Suprapubic skin (tissue), 4 donors: ENCODE measurements at regions not wholly inside any gene's neighbourhood (a gene's known extent, or its start where the extent isn't known, plus 50 kb on each side); places are given as distances from the start of the nearest gene placed in this dataset.

ENCODE experiments used
- DNase-seq, 2 donors: peaks; one replicate each; pipeline ENCODE4 v3.0.0-alpha.2; 2019; ENCODE audit warnings: low spot score in 2 of 2
- H3K27ac ChIP-seq: fragments of 200-600 bp; sonication (generic); one replicate; pipeline ENCODE4 v1.5.1; 2019
- H3K27me3 ChIP-seq: fragments of 200-600 bp; sonication (generic); one replicate; pipeline ENCODE4 v1.5.1; 2019
- H3K36me3 ChIP-seq: fragments of 200-600 bp; sonication (generic); one replicate; pipeline ENCODE4 v1.5.1; 2019
- H3K4me1 ChIP-seq: fragments of 200-600 bp; sonication (generic); one replicate; pipeline ENCODE4 v1.5.1; 2019
- H3K4me3 ChIP-seq: fragments of 200-600 bp; sonication (generic); one replicate; pipeline ENCODE4 v1.5.1; 2019; ENCODE audit warnings: mild to moderate bottlenecking
- H3K9me3 ChIP-seq: fragments of 200-600 bp; sonication (generic); one replicate; pipeline ENCODE4 v1.5.1; 2019
- CTCF ChIP-seq, 2 donors: fragments of 200-600 bp in 1 of 2; fragments of 450-650 bp in 1 of 2; sonication (generic) in 1 of 2; IDR thresholded peaks; one replicate each; pipeline ENCODE4 v1.5.1; 2016 to 2019; ENCODE audit warnings: antibody characterized with exemption in 2 of 2, mild to moderate bottlenecking in 1 of 2, moderate library complexity in 1 of 2
- EP300 ChIP-seq: sonication (generic); formaldehyde crosslinking; IDR thresholded peaks from one replicate; pipeline ENCODE4 v1.6.1; 2017; ENCODE audit warnings: antibody characterized with exemption
- POLR2A ChIP-seq, 2 donors: fragments of 450-650 bp; IDR thresholded peaks; one replicate each; pipeline ENCODE4 v1.6.1; 2017; ENCODE audit warnings: antibody characterized with exemption in 2 of 2, mild to moderate bottlenecking in 2 of 2, moderate library complexity in 2 of 2
- POLR2AphosphoS5 ChIP-seq, 3 donors: sonication (generic); formaldehyde crosslinking; IDR thresholded peaks; one replicate each; pipeline ENCODE4 v1.6.1; 2017; ENCODE audit warnings: antibody characterized with exemption in 3 of 3
- WGBS: methylation state at CpG from one replicate; pipeline ENCODE4 v1.1.5; 2018; 5-methylcytosine and 5-hydroxymethylcytosine counted together

GRCh38 chr5:92760550-92760949, 820.5 kb downstream of the NR2F1-AS1 start:
- no peak overlapping the region for H3K27ac ChIP-seq
- TF ChIP-seq POLR2A (IDR thresholded peaks at IDR 0.05) (no peak), POLR2AphosphoS5 (IDR thresholded peaks at IDR 0.05) (no peak), CTCF (IDR thresholded peaks at IDR 0.05) (no peak), EP300 (no peak)
- 87% methylated on average over 2 of the region's 2 CpGs for WGBS
- no peaks in the 10 kb centered on the region for H3K36me3 ChIP-seq
- H3K4me3 ChIP-seq: no peak overlapping the region
- DNase-seq: no peak
- no peaks in the 10 kb centered on the region for H3K4me1 ChIP-seq
- no peaks in the 10 kb centered on the region for H3K9me3 ChIP-seq
- H3K27me3 ChIP-seq: no peaks in the 10 kb centered on the region

GRCh38 chr5:92758552-92758951, 822.5 kb downstream of the NR2F1-AS1 start:
- no peak for DNase-seq
- no peaks in the 10 kb centered on the region for H3K9me3 ChIP-seq
- no peak overlapping the region for H3K4me3 ChIP-seq
- no peaks in the 10 kb centered on the region for H3K4me1 ChIP-seq
- no peaks in the 10 kb centered on the region for H3K27me3 ChIP-seq
- 45% methylated on average over 1 of the region's 1 CpG for WGBS
- no peak overlapping the region for H3K27ac ChIP-seq
- no peaks in the 10 kb centered on the region for H3K36me3 ChIP-seq
- no peak for TF ChIP-seq POLR2A (IDR thresholded peaks at IDR 0.05)
- TF ChIP-seq EP300: no peak
- TF ChIP-seq CTCF (IDR thresholded peaks at IDR 0.05): no peak
- no peak for TF ChIP-seq POLR2AphosphoS5 (IDR thresholded peaks at IDR 0.05)

- no peak for DNase-seq
- TF ChIP-seq POLR2AphosphoS5 (IDR thresholded peaks at IDR 0.05) (no peak), POLR2A (IDR thresholded peaks at IDR 0.05) (no peak), EP300 (no peak), CTCF (IDR thresholded peaks at IDR 0.05) (no peak)
- Histone ChIP-seq H3K27me3 (no peaks in the 10 kb centered on the region), H3K9me3 (no peaks in the 10 kb centered on the region), H3K27ac (no peak overlapping the region), H3K4me3 (no peak overlapping the region), H3K4me1 (no peaks in the 10 kb centered on the region), H3K36me3 (no peaks in the 10 kb centered on the region)
- WGBS: 22% methylated on average over 1 of the region's 1 CpG
Observed at GRCh38 chr5:92749943-92750342, 831.1 kb downstream of the NR2F1-AS1 start.

- H3K36me3 ChIP-seq: no peaks in the 10 kb centered on the region
- H3K27me3 ChIP-seq: no peaks in the 10 kb centered on the region
- no peak overlapping the region for H3K27ac ChIP-seq
- no peak for TF ChIP-seq POLR2A (IDR thresholded peaks at IDR 0.05)
- no peak for TF ChIP-seq CTCF (IDR thresholded peaks at IDR 0.05)
- TF ChIP-seq POLR2AphosphoS5 (IDR thresholded peaks at IDR 0.05): no peak
- DNase-seq: no peak
- no peaks in the 10 kb centered on the region for H3K4me1 ChIP-seq
- H3K9me3 ChIP-seq: no peaks in the 10 kb centered on the region
- WGBS: 89% methylated on average over 1 of the region's 1 CpG
- no peak overlapping the region for H3K4me3 ChIP-seq
Observed at GRCh38 chr5:92748072-92748676, 832.8 kb downstream of the NR2F1-AS1 start.

GRCh38 chr5:92741906-92742305, 839.1 kb downstream of the NR2F1-AS1 start:
- DNase-seq: no peak
- no peak overlapping the region for H3K4me3 ChIP-seq
- H3K27ac ChIP-seq: no peak overlapping the region
- 74% methylated on average over 2 of the region's 2 CpGs for WGBS
- H3K27me3 ChIP-seq: no peaks in the 10 kb centered on the region
- no peak for TF ChIP-seq EP300
- no peak for TF ChIP-seq POLR2AphosphoS5 (IDR thresholded peaks at IDR 0.05)
- no peak for TF ChIP-seq CTCF (IDR thresholded peaks at IDR 0.05)
- no peak for TF ChIP-seq POLR2A (IDR thresholded peaks at IDR 0.05)
- no peaks in the 10 kb centered on the region for H3K4me1 ChIP-seq
- no peaks in the 10 kb centered on the region for H3K36me3 ChIP-seq
- H3K9me3 ChIP-seq: no peaks in the 10 kb centered on the region
